ENCODE measurements at regions not wholly inside any gene's neighbourhood (a gene's known extent, or its start where the extent isn't known, plus 50 kb on each side); places are given as distances from the start of the nearest gene placed in this dataset.

GRCh38 chr5:173468821-173469251 lies 140.6 kb upstream of the STC2 start:
- no peak for FAIRE-seq

GRCh38 chr5:173466227-173466626 lies 138.0 kb upstream of the STC2 start:
- FAIRE-seq (peak; percentile 32), DNase-seq (ENCODE audit: low read depth) (no peak)
- H3K4me3 ChIP-seq (ENCODE audit: low read depth, low read length), result no peak overlapping the region
- peaks cover 1% of the 10 kb centered on the region for H3K27me3 ChIP-seq (ENCODE audit: control insufficient read depth, insufficient read depth, low read length)
- H3K36me3 ChIP-seq (ENCODE audit: control insufficient read depth, insufficient read depth, low read length), result no peaks in the 10 kb centered on the region
- TF ChIP-seq CTCF (IDR thresholded peaks at IDR 0.05; ENCODE audit: insufficient read depth, low read length, severe bottlenecking), result no peak

More at GRCh38 chr5:173468821-173469251, 140.6 kb upstream of the STC2 start:
- H3K36me3 ChIP-seq (ENCODE audit: control insufficient read depth, insufficient read depth, low read length), result no peaks in the 10 kb centered on the region
- peaks cover 1% of the 10 kb centered on the region for H3K27me3 ChIP-seq (ENCODE audit: control insufficient read depth, insufficient read depth, low read length)
- TF ChIP-seq CTCF (IDR thresholded peaks at IDR 0.05; ENCODE audit: insufficient read depth, low read length, severe bottlenecking), result no peak
- H3K4me3 ChIP-seq (ENCODE audit: low read depth, low read length), result no peak overlapping the region
- DNase-seq (ENCODE audit: low read depth), result no peak

GRCh38 chr5:173464813-173465212 lies 136.6 kb upstream of the STC2 start:
- H3K27me3 ChIP-seq (ENCODE audit: control insufficient read depth, insufficient read depth, low read length), result peaks cover 1% of the 10 kb centered on the region
- no peaks in the 10 kb centered on the region for H3K36me3 ChIP-seq (ENCODE audit: control insufficient read depth, insufficient read depth, low read length)
- TF ChIP-seq CTCF (IDR thresholded peaks at IDR 0.05; ENCODE audit: insufficient read depth, low read length, severe bottlenecking), result no peak
- FAIRE-seq (no peak), DNase-seq (ENCODE audit: low read depth) (no peak)
- H3K4me3 ChIP-seq (ENCODE audit: low read depth, low read length), result no peak overlapping the region

GRCh38 chr5:173463207-173463606 lies 135.0 kb upstream of the STC2 start:
- DNase-seq (ENCODE audit: low read depth) (no peak), FAIRE-seq (peak; percentile 85)
- Histone ChIP-seq H3K36me3 (ENCODE audit: control insufficient read depth, insufficient read depth, low read length) (no peaks in the 10 kb centered on the region), H3K4me3 (ENCODE audit: low read depth, low read length) (no peak overlapping the region), H3K27me3 (ENCODE audit: control insufficient read depth, insufficient read depth, low read length) (peaks cover 1% of the 10 kb centered on the region)
- TF ChIP-seq CTCF (IDR thresholded peaks at IDR 0.05; ENCODE audit: insufficient read depth, low read length, severe bottlenecking), result no peak

GRCh38 chr5:173458828-173459609 lies 130.8 kb upstream of the STC2 start:
- DNase-seq (ENCODE audit: low read depth) (peak; percentile 80), FAIRE-seq (no peak)
- TF ChIP-seq CTCF (IDR thresholded peaks at IDR 0.05; ENCODE audit: insufficient read depth, low read length, severe bottlenecking), result no peak
- H3K27me3 ChIP-seq (ENCODE audit: control insufficient read depth, insufficient read depth, low read length), result no peaks in the 10 kb centered on the region
- H3K36me3 ChIP-seq (ENCODE audit: control insufficient read depth, insufficient read depth, low read length), result no peaks in the 10 kb centered on the region
- no peak overlapping the region for H3K4me3 ChIP-seq (ENCODE audit: low read depth, low read length)

GRCh38 chr5:173457482-173457881 lies 129.3 kb upstream of the STC2 start:
- Histone ChIP-seq H3K36me3 (ENCODE audit: control insufficient read depth, insufficient read depth, low read length) (no peaks in the 10 kb centered on the region), H3K27me3 (ENCODE audit: control insufficient read depth, insufficient read depth, low read length) (no peaks in the 10 kb centered on the region), H3K4me3 (ENCODE audit: low read depth, low read length) (no peak overlapping the region)
- TF ChIP-seq CTCF (IDR thresholded peaks at IDR 0.05; ENCODE audit: insufficient read depth, low read length, severe bottlenecking), result no peak
- no peak for DNase-seq (ENCODE audit: low read depth)
- FAIRE-seq, result no peak
